Endothelial cell (in vitro differentiated cells): ENCODE measurements at regions not wholly inside any gene's neighbourhood (a gene's known extent, or its start where the extent isn't known, plus 50 kb on each side); places are given as distances from the start of the nearest gene placed in this dataset.

Experiments
- DNase-seq: peaks from one replicate; pipeline ENCODE4 v3.0.0; 2021; ENCODE audit warnings: low spot score
- H3K27ac Mint-ChIP-seq: one replicate; pipeline ENCODE4 v1.8.0; 2021; ENCODE audit warnings: mixed read lengths, inconsistent platforms; ENCODE audit not compliant: unreplicated experiment
- H3K27me3 Mint-ChIP-seq: one replicate; pipeline ENCODE4 v1.8.0; 2021; ENCODE audit warnings: mild to moderate bottlenecking, moderate library complexity, mixed read lengths, inconsistent platforms; ENCODE audit not compliant: unreplicated experiment
- H3K36me3 Mint-ChIP-seq: one replicate; pipeline ENCODE4 v1.8.0; 2021; ENCODE audit warnings: mild to moderate bottlenecking, low read depth, mixed read lengths, inconsistent platforms; ENCODE audit not compliant: unreplicated experiment
- H3K4me1 Mint-ChIP-seq: one replicate; pipeline ENCODE4 v1.8.0; 2021; ENCODE audit warnings: mild to moderate bottlenecking, mixed read lengths, inconsistent platforms; ENCODE audit not compliant: unreplicated experiment
- H3K4me3 Mint-ChIP-seq: one replicate; pipeline ENCODE4 v1.8.0; 2021; ENCODE audit warnings: mild to moderate bottlenecking, mixed read lengths, inconsistent platforms; ENCODE audit not compliant: unreplicated experiment
- H3K9me3 Mint-ChIP-seq: one replicate; pipeline ENCODE4 v1.8.0; 2021; ENCODE audit warnings: mixed read lengths, inconsistent platforms; ENCODE audit not compliant: unreplicated experiment
- TF ChIP-seq, protein P1 (sequence below): fragments of 200-600 bp; sonication (generic); IDR thresholded peaks from one replicate; pipeline ENCODE4 v1.5.0; 2021; ENCODE audit warnings: antibody characterized with exemption; ENCODE audit not compliant: unreplicated experiment

DNA sequence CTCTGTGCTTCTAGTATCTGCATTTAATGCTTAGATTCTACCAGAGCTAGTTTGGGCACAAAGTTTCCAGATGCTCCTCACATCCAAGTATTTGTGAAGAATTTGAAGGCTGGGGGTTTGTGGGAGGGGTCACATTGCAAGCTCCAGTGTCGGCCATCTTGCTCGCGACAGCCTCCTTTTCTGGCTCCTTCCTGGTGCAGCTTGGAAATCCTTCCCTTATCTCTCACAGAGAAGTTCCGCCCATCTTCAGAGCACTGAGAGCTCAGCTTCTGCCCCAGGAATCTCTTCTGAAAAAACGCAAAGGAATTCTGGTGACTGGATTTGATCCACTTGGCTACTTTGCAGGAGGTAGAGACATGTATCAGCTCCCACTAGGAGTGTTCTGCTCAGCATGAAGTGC, 497.5 kb downstream of the TBC1D22A start:
- peak overlapping the region; percentile 30 for H3K27ac Mint-ChIP-seq
- TF ChIP-seq, protein P1, sequence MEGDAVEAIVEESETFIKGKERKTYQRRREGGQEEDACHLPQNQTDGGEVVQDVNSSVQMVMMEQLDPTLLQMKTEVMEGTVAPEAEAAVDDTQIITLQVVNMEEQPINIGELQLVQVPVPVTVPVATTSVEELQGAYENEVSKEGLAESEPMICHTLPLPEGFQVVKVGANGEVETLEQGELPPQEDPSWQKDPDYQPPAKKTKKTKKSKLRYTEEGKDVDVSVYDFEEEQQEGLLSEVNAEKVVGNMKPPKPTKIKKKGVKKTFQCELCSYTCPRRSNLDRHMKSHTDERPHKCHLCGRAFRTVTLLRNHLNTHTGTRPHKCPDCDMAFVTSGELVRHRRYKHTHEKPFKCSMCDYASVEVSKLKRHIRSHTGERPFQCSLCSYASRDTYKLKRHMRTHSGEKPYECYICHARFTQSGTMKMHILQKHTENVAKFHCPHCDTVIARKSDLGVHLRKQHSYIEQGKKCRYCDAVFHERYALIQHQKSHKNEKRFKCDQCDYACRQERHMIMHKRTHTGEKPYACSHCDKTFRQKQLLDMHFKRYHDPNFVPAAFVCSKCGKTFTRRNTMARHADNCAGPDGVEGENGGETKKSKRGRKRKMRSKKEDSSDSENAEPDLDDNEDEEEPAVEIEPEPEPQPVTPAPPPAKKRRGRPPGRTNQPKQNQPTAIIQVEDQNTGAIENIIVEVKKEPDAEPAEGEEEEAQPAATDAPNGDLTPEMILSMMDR, result no peak
- peaks cover 5% of the 10 kb centered on the region for H3K36me3 Mint-ChIP-seq
- peaks cover 54% of the 10 kb centered on the region for H3K9me3 Mint-ChIP-seq
- DNase-seq, result no peak
- no peaks in the 10 kb centered on the region for H3K4me1 Mint-ChIP-seq
- H3K4me3 Mint-ChIP-seq, result no peak overlapping the region
- H3K27me3 Mint-ChIP-seq, result peaks cover 7% of the 10 kb centered on the region

GRCh38 chr22:47259049-47259448, 496.6 kb downstream of the TBC1D22A start:
- Mint-ChIP-seq H3K36me3 (peaks cover 5% of the 10 kb centered on the region), H3K27ac (peak overlapping the region; percentile 43), H3K4me3 (peak overlapping the region; percentile 32), H3K9me3 (peaks cover 50% of the 10 kb centered on the region), H3K27me3 (peaks cover 7% of the 10 kb centered on the region), H3K4me1 (no peaks in the 10 kb centered on the region)
- no peak for DNase-seq
- TF ChIP-seq, protein P1, result no peak

- no peaks in the 10 kb centered on the region for H3K4me1 Mint-ChIP-seq
- peaks cover 7% of the 10 kb centered on the region for H3K27me3 Mint-ChIP-seq
These were observed 495.5 kb downstream of the TBC1D22A start for GRCh38 chr22:47257976-47258375.

DNA sequence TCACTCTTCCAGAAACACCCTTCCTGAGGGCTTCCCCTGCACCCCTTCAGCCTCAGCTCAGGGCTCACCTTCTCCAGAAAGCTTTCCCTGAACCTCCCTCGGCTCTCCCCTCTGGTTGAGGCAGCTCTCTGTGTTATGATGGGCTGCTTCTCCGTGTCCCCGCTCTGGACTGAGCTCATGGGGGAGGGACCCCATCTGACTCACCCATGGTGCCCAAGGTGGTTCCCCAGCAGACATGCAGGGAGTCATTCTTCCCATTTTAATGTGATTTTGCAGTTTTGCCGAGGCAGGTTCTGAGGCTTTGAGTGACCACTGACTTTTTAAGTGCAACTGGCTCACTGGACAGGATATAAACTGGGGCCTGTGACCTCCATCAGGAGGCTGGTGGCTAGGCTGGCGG, 495.1 kb downstream of the TBC1D22A start:
- no peak overlapping the region for H3K27ac Mint-ChIP-seq
- H3K9me3 Mint-ChIP-seq, result peaks cover 42% of the 10 kb centered on the region
- no peak for DNase-seq
- H3K36me3 Mint-ChIP-seq, result peaks cover 5% of the 10 kb centered on the region
- H3K4me3 Mint-ChIP-seq, result no peak overlapping the region
- H3K4me1 Mint-ChIP-seq, result no peaks in the 10 kb centered on the region
- TF ChIP-seq, protein P1, result no peak
- peaks cover 7% of the 10 kb centered on the region for H3K27me3 Mint-ChIP-seq

More at GRCh38 chr22:47257976-47258375, 495.5 kb downstream of the TBC1D22A start:
- Mint-ChIP-seq H3K4me3 (peak overlapping the region; percentile 37), H3K36me3 (peaks cover 5% of the 10 kb centered on the region), H3K27ac (no peak overlapping the region), H3K9me3 (peaks cover 42% of the 10 kb centered on the region)
- no peak for DNase-seq
- TF ChIP-seq, protein P1, result no peak

DNA sequence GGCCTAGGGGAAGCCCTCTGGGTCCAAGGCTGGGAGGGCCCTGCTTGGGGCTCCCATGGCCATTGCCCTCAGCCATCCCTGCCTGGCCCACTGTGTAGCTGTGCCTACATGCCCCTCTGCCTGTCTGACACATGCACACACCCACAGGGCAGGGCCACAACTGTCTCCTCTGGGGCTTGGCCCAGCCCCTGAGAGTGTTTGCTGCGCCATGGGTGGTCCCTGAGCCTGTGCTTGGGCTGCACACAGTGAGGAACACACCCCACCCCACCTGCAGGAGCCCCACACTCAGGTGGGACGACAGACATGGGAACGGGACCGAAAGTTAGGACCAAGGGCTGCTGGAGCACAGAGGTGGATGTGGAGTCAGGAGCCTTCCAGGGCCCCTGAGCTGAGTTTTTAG, 489.5 kb downstream of the TBC1D22A start:
- TF ChIP-seq, protein P1, result no peak
- peaks cover 4% of the 10 kb centered on the region for H3K27me3 Mint-ChIP-seq
- H3K4me3 Mint-ChIP-seq, result no peak overlapping the region
- H3K4me1 Mint-ChIP-seq, result no peaks in the 10 kb centered on the region
- no peak for DNase-seq
- peaks cover 41% of the 10 kb centered on the region for H3K9me3 Mint-ChIP-seq
- H3K27ac Mint-ChIP-seq, result no peak overlapping the region
- peaks cover 12% of the 10 kb centered on the region for H3K36me3 Mint-ChIP-seq
